ENCODE measurements at regions not wholly inside any gene's neighbourhood (a gene's known extent, or its start where the extent isn't known, plus 50 kb on each side); places are given as distances from the start of the nearest gene placed in this dataset.

DNA sequence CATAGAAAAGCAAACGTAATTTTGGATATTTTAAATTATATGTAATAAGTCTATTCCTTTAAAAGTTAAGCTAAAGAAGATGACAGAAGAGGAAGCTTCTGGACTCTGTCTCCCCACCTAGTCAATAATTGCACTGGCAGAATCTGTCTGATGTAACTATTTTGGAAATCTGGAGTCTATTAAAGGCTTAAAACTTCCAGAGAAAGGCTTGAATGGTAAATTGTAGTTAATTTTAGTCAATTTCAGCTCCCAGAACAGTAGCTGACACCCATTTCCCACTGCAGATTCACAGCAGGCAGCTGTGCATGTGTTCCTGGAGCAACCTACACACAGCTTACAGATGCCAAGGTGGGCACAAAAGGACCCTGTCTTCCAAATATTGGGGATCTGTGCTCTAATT lies 304.1 kb downstream of the PCDH20 start:
- ChIA-PET CTCF (no interaction called here), POLR2A (no interaction called here), SMC1A (ENCODE audit: uncharacterized antibody, unreplicated experiment) (interaction anchor here (1.1 to 1.5 kb wide), 2 partner anchors 62 to 144 kb away, joined by 3 read pairs; no protein-coding TSS in a partner anchor), RAD21 (ENCODE audit: unreplicated experiment) (interaction anchor here (0.6 kb wide), 1 partner anchor 412 kb away, joined by 3 read pairs; no protein-coding TSS in a partner anchor)
- H3K36me3 ChIP-seq (ENCODE audit: control insufficient read depth in 2 of 2, insufficient read depth in 2 of 2, low read length in 1 of 2): no peaks in the 10 kb centered on the region
- no peak overlapping the region for H3K27ac ChIP-seq (ENCODE audit: control insufficient read depth, insufficient read depth)
- intact Hi-C loops (cut with micrococcal nuclease; ENCODE audit: unreplicated experiment) (no loop called here), in situ Hi-C loops (cut with MboI) (no loop called here)
- H3K9me3 ChIP-seq (replicated peaks; ENCODE audit: control insufficient read depth, insufficient read depth, low read length): no peaks in the 10 kb centered on the region; the same call in 2 of the 3 replicates
- H3K79me2 ChIP-seq (ENCODE audit: control insufficient read depth, insufficient read depth, low read length): no peaks in the 10 kb centered on the region
- no peak for DNase-seq (ENCODE audit: low read depth, low spot score)
- no peaks in the 10 kb centered on the region for H3K4me1 ChIP-seq (ENCODE audit: control insufficient read depth, insufficient read depth, low read length)
- ATAC-seq: no peak
- H2AFZ ChIP-seq (ENCODE audit: control insufficient read depth, low read depth, low read length): no peak overlapping the region
- no peak overlapping the region for H3K4me3 ChIP-seq
- no peak overlapping the region for H3K9ac ChIP-seq (ENCODE audit: control insufficient read depth, insufficient read depth, low read length)
- no peaks in the 10 kb centered on the region for H4K20me1 ChIP-seq (ENCODE audit: control insufficient read depth, insufficient read depth)
- 5% methylated on average over 1 of the region's 1 CpG for WGBS (ENCODE audit: insufficient coverage, insufficient replicate concordance, low lambda C conversion rate, missing lambda C conversion rate)
- no peaks in the 10 kb centered on the region for H3K27me3 ChIP-seq (replicated peaks in 1 of 2; ENCODE audit: control insufficient read depth in 2 of 2, insufficient read depth in 2 of 2, low read length in 1 of 2)
- TF ChIP-seq BACH1 (IDR thresholded peaks at IDR 0.05; ENCODE audit: borderline replicate concordance) (no peak), SRF (IDR thresholded peaks at IDR 0.05; ENCODE audit: low read depth in 2 of 2, low read length in 2 of 2) (no peak), EZH2 (IDR thresholded peaks at IDR 0.05; ENCODE audit: borderline replicate concordance, control insufficient read depth, low read depth, low read length) (no peak), NBN (IDR thresholded peaks at IDR 0.05) (no peak), CBX5 (IDR thresholded peaks at IDR 0.05; ENCODE audit: low read depth) (no peak), KLF5 (IDR thresholded peaks at IDR 0.05; ENCODE audit: partially characterized antibody) (no peak), KAT2A (conservative IDR thresholded peaks at IDR 0.05; ENCODE audit: control insufficient read depth, low read depth, low read length) (no peak), RB1 (IDR thresholded peaks at IDR 0.05; ENCODE audit: borderline replicate concordance) (no peak), E4F1 (IDR thresholded peaks at IDR 0.05; ENCODE audit: borderline replicate concordance, partially characterized antibody) (no peak), GABPA (IDR thresholded peaks at IDR 0.05; ENCODE audit: low read depth) (no peak), HDAC6 (IDR thresholded peaks at IDR 0.05; ENCODE audit: unreplicated experiment) (no peak), ZNF687 (IDR thresholded peaks at IDR 0.05) (no peak), SREBF1 (IDR thresholded peaks at IDR 0.05; ENCODE audit: low read length) (no peak), REST (IDR thresholded peaks at IDR 0.05; ENCODE audit: low read depth, low read length) (no peak)
- FAIRE-seq: no peak
- no TSS peak for BruUV-seq (replicated peaks)
- no peak overlapping the region for H3K4me2 ChIP-seq (ENCODE audit: control insufficient read depth, insufficient read depth)

All from GM12878 (cell line).